Activated CD8-positive, alpha-beta memory T cell treated with anti-CD3 and anti-CD28 coated beads for 36 hours (primary cell): ENCODE measurements at regions not wholly inside any gene's neighbourhood (a gene's known extent, or its start where the extent isn't known, plus 50 kb on each side); places are given as distances from the start of the nearest gene placed in this dataset.
"Not testable (repeated sequence)": the region's sequence is repeated elsewhere in the genome, so short reads cannot be mapped to it uniquely, and the experiment has no call there.

Experiments used
- CTCF ChIA-PET: fragments of 350-600 bp; sonication (Branson Sonifier 250); formaldehyde crosslinking; loops from one replicate; lab custom pipeline; 2021; ENCODE audit warnings: antibody characterized with exemption; lab: Charles Lee
- POLR2A ChIA-PET: fragments of 350-600 bp; sonication (Branson Sonifier 250); formaldehyde crosslinking; loops from one replicate; lab custom pipeline; 2021; ENCODE audit warnings: antibody characterized with exemption; lab: Charles Lee

DNA sequence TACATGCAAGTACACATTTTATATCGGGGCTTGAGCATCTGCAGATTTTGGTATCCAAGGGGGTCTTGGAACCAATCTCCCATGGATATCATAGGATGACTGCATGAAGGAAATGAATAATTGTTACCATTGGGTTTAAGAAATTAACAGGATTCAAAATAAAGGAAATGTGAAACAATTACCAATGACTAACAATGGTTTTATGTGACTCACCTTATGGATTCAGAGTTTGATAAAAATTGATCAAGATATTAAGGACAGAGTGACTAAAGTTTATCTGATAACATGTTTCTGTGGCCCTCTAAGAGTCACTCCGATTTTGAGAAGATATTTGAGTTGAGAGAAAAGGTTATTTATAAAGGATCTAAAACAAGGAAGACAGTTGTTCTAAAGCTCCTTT, 93.0 kb upstream of the ODAD2 start:
- CTCF ChIA-PET, result interaction anchor here (1.0 kb wide), 1 partner anchor 350 kb away, joined by 3 read pairs; no protein-coding TSS in a partner anchor
- POLR2A ChIA-PET, result no interaction called here

- CTCF ChIA-PET, result interaction anchor here (1.2 kb wide), 1 partner anchor 104 kb away, joined by 3 read pairs; no protein-coding TSS in a partner anchor
Observed at GRCh38 chr10:28090506-28090905, 91.6 kb upstream of the ODAD2 start.

GRCh38 chr10:28089467-28089866, 90.6 kb upstream of the ODAD2 start:
- ChIA-PET POLR2A (interaction anchor here (0.7 kb wide), 1 partner anchor 135 kb away, joined by 7 read pairs; no protein-coding TSS in a partner anchor), CTCF (interaction anchor here (1.2 kb wide), 1 partner anchor 106 kb away, joined by 3 read pairs; no protein-coding TSS in a partner anchor)

More at GRCh38 chr10:28090506-28090905, 91.6 kb upstream of the ODAD2 start:
- POLR2A ChIA-PET, result no interaction called here

DNA sequence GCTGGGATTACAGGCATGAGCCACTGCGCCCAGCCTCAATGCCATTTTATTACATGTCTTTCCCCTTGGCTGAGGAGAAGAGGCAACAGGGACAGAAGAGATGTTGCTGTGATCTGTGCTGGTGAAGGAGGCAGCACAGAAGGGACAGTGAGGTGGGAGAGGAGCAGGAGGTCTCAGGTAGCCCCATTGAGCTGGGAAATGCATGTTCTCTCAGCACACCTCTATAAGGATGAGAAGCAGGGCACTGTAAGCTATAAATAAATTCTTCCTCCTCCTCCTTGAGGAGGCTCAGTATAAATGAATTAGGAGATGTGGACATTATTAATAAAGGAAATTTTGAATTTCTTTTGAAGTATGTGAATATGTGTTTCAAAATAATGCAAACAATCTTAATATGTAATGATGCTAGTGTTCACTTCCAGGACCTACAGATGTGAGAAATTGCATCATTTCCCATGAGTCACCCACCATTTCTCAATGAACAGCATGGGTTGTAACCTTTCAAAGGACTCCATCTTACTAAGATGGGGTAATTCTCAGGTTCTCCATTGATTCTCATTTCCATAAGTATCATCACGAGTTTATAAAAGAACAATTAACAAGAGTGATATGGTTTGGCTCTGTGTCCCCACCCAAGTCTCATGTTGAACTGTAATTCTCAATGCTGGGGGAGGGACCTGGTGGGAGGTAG, 88.9 kb upstream of the ODAD2 start:
- POLR2A ChIA-PET, result no interaction called here
- CTCF ChIA-PET, result no interaction called here

GRCh38 chr10:28085760-28086159, 86.9 kb upstream of the ODAD2 start:
- CTCF ChIA-PET, result not testable (repeated sequence)

DNA sequence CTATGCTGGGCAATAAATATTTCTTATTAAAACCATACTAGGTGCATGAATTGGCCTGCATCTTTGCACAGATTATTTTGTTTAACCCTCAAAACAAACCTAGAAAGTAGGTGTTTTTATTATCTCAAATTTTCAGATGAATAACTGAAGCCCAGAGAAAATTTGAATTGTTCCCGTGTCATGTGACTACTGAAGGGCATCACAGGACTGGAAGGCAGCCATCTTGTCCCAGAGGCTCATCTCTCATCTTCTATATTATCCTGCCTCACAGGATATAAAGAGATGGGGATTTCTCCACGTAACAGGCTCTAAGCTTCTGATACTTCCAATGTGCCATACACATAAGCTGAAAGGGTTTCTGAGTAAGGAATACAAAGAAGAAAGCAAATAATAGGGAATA, 84.0 kb upstream of the ODAD2 start:
- POLR2A ChIA-PET, result no interaction called here
- CTCF ChIA-PET, result no interaction called here

More at GRCh38 chr10:28085760-28086159, 86.9 kb upstream of the ODAD2 start:
- POLR2A ChIA-PET, result not testable (repeated sequence)

GRCh38 chr10:28082316-28082715, 83.4 kb upstream of the ODAD2 start:
- ChIA-PET POLR2A (no interaction called here), CTCF (no interaction called here)

- ChIA-PET POLR2A (no interaction called here), CTCF (no interaction called here)
Observed at GRCh38 chr10:28077889-28078288, 79.0 kb upstream of the ODAD2 start.

- POLR2A ChIA-PET, result no interaction called here
- CTCF ChIA-PET, result no interaction called here
Observed at GRCh38 chr10:28075424-28075823, 76.5 kb upstream of the ODAD2 start.

DNA sequence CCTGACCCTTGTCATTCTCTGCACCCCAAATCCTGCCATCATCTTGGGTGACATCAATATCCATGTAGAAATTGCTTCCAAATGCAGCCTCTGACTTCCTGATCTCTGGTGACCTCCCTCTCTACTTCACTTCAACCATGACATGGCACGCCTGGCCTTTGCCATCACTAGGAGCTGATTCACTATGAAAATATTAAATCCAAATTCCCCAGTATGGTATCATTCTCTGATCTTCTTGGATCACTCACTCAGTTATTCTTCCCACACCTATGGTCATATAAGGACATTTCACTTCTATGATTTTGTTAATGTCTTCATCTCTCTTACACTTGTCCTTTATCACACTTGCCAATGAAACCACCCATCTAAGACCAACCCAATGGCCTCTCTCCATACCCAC, 73.7 kb upstream of the ODAD2 start:
- ChIA-PET POLR2A (no interaction called here), CTCF (no interaction called here)

- ChIA-PET CTCF (no interaction called here), POLR2A (no interaction called here)
Observed at GRCh38 chr10:28060031-28060607, 61.2 kb upstream of the ODAD2 start.

GRCh38 chr10:28058746-28059145, 59.9 kb upstream of the ODAD2 start:
- POLR2A ChIA-PET, result no interaction called here
- CTCF ChIA-PET, result no interaction called here

DNA sequence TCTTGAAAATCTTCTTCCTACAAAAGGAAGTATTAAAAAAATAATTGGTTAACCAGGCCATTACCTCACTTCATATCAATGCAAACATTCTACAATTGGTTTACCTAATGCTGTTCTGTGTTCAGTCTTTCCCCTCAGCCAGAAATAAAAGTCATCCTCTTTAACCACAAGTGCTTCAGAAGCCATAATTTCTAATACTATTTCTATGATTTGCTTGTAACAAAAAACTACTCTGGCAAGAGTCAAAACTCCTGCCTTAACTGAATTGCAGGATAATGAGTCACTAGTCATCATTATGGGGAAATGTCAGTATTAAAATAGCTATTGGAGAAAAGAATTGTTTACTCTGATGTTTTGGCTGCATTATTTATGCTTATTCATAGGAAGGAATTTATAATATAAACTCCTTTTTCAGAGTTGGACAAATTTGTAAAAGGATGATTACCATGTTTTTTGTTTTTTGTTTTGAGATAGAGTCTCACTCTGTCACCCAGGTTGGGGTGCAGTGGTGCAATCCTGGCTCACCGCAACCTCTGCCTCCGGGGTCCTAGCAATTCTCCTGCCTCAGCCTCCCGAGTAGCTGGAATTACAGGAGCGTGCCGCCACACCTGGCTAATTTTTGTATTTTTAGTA, 55.5 kb upstream of the ODAD2 start:
- POLR2A ChIA-PET, result no interaction called here
- CTCF ChIA-PET, result no interaction called here

DNA sequence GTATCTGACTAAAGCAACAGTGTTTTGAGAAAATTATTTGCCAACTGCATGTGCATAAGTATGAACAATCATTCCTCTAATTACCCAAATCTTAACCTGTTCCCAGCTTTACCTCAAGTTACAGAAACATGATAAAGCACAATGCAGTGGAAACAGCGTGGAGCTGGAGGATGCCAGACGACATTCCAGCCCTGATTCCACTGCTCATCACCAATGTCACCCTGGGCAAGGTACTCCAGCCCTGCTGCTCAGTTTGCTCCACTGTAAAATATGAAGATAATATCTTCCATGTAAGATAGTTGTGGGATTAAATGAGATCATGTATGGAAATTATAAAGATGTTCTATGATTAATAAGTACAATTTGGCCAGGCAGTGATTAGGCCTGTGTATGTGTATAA, 50.4 kb upstream of the ODAD2 start:
- CTCF ChIA-PET, result no interaction called here
- POLR2A ChIA-PET, result no interaction called here
